ENCODE measurements at regions not wholly inside any gene's neighbourhood (a gene's known extent, or its start where the extent isn't known, plus 50 kb on each side); places are given as distances from the start of the nearest gene placed in this dataset.
"Not testable (repeated sequence)": the region's sequence is repeated elsewhere in the genome, so short reads cannot be mapped to it uniquely, and the experiment has no call there.

GRCh38 chr12:131229079-131229425, 275.3 kb downstream of the ADGRD1 start:
- DNase-seq (ENCODE audit: low read depth in 4 of 4, low spot score in 2 of 4), result not testable (repeated sequence)

GRCh38 chr12:131229426-131230339, 276.0 kb downstream of the ADGRD1 start:
- DNase-seq (ENCODE audit: low read depth in 4 of 4, low spot score in 2 of 4), result no peak

GRCh38 chr12:131230340-131231031, 276.8 kb downstream of the ADGRD1 start:
- no peak for DNase-seq (ENCODE audit: low read depth in 4 of 4, low spot score in 2 of 4)

GRCh38 chr12:131231032-131231980, 277.6 kb downstream of the ADGRD1 start:
- no peak for DNase-seq (ENCODE audit: low read depth in 4 of 4, low spot score in 2 of 4)

GRCh38 chr12:131232036-131232435, 278.3 kb downstream of the ADGRD1 start:
- no peak for DNase-seq (ENCODE audit: low read depth in 4 of 4, low spot score in 2 of 4)

GRCh38 chr12:131232872-131233271, 279.2 kb downstream of the ADGRD1 start:
- DNase-seq (ENCODE audit: low read depth in 4 of 4, low spot score in 2 of 4), result not testable (repeated sequence)

GRCh38 chr12:131233850-131234789, 280.4 kb downstream of the ADGRD1 start:
- not testable (repeated sequence) for DNase-seq (ENCODE audit: low read depth in 4 of 4, low spot score in 2 of 4)

- not testable (repeated sequence) for DNase-seq (ENCODE audit: low read depth in 4 of 4, low spot score in 2 of 4)
Observed at GRCh38 chr12:131234841-131235271, 281.1 kb downstream of the ADGRD1 start.

GRCh38 chr12:131235871-131236271, 282.2 kb downstream of the ADGRD1 start:
- DNase-seq (ENCODE audit: low read depth in 4 of 4, low spot score in 2 of 4), result no peak

GRCh38 chr12:131239384-131240094, 285.8 kb downstream of the ADGRD1 start:
- no peak for DNase-seq (ENCODE audit: low read depth in 4 of 4, low spot score in 2 of 4)

GRCh38 chr12:131241517-131241916, 287.8 kb downstream of the ADGRD1 start:
- no peak for DNase-seq (ENCODE audit: low read depth in 4 of 4, low spot score in 2 of 4)

GRCh38 chr12:131242741-131243496, 289.2 kb downstream of the ADGRD1 start:
- no peak for DNase-seq (ENCODE audit: low read depth in 4 of 4, low spot score in 2 of 4)

GRCh38 chr12:131244157-131244688, 290.5 kb downstream of the ADGRD1 start:
- DNase-seq (ENCODE audit: low read depth in 4 of 4, low spot score in 2 of 4), result not testable (repeated sequence)

- not testable (repeated sequence) for DNase-seq (ENCODE audit: low read depth in 4 of 4, low spot score in 2 of 4)
Observed at GRCh38 chr12:131245161-131245560, 291.5 kb downstream of the ADGRD1 start.

GRCh38 chr12:131245564-131246355, 292.1 kb downstream of the ADGRD1 start:
- no peak for DNase-seq (ENCODE audit: low read depth in 4 of 4, low spot score in 2 of 4)

GRCh38 chr12:131247026-131247725, 293.5 kb downstream of the ADGRD1 start:
- DNase-seq (ENCODE audit: low read depth in 4 of 4, low spot score in 2 of 4), result not testable (repeated sequence)
